ENCODE measurements at regions not wholly inside any gene's neighbourhood (a gene's known extent, or its start where the extent isn't known, plus 50 kb on each side); places are given as distances from the start of the nearest gene placed in this dataset.
"Not testable (repeated sequence)": the region's sequence is repeated elsewhere in the genome, so short reads cannot be mapped to it uniquely, and the experiment has no call there.

DNA sequence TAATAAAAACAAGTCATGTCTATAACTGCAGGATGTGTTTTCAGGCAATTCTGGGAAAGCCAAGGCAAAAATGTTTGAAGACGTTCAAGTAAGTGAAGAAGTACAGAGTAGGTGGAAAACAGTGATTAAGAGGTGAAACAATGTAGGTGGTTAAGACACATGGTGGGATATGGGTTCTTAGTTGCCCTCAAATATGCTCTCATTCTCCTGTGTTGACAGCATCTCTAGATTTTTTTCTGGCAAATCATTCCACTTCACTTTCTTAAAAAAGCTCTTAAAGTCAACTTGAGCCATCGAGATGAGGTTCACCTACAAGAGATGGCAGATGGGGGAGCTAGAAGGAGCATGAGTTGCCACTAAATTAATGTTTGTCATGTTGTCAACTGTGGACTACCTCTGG, 1041.0 kb upstream of the CNTN5 start:
- no peak for DNase-seq

GRCh38 chr11:97982512-97982911, 1038.2 kb upstream of the CNTN5 start:
- no peak for DNase-seq

GRCh38 chr11:97989121-97989520, 1031.6 kb upstream of the CNTN5 start:
- DNase-seq = no peak

- no peak for DNase-seq
Measured at GRCh38 chr11:97990162-97990920, 1030.4 kb upstream of the CNTN5 start.

DNA sequence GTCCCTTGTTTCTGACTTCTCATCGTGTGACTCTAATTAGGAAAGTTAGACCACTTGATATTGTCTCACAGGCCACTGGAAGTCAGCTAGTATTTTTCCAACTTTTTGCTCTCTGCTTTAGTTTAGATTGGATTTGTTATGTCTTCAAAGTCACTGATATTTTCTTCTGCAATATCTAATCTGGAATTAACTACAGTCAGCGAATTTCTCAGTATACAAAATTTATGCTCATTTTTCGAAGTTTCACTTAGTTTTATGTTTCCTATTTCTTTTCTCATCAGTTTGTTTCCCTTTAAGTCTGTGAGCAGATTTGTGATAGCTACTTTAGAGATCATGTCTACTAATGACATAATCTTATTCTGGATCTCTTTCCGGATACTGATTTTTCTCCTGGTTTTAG, 1027.2 kb upstream of the CNTN5 start:
- DNase-seq = no peak

DNA sequence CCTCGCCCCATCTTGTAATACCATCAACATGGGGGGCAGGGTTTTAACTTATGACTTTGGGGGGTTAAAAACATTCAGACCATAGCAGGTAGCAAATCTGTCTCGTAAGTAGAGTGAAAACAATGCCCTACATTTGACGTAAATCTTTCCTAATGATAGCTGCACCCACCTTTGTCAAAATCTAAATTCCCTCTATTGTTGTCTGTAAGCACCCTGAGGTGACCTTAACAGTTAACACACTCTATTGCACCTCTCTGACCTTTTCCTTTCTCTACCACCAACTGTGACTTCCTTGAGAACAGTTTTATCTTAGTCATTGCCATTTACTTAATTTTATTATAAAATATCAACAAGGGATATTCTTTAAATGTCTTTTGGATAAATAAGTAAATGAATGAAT, 1024.9 kb upstream of the CNTN5 start:
- DNase-seq = no peak

- no peak for DNase-seq
Measured at GRCh38 chr11:97996762-97997161, 1024.0 kb upstream of the CNTN5 start.

DNA sequence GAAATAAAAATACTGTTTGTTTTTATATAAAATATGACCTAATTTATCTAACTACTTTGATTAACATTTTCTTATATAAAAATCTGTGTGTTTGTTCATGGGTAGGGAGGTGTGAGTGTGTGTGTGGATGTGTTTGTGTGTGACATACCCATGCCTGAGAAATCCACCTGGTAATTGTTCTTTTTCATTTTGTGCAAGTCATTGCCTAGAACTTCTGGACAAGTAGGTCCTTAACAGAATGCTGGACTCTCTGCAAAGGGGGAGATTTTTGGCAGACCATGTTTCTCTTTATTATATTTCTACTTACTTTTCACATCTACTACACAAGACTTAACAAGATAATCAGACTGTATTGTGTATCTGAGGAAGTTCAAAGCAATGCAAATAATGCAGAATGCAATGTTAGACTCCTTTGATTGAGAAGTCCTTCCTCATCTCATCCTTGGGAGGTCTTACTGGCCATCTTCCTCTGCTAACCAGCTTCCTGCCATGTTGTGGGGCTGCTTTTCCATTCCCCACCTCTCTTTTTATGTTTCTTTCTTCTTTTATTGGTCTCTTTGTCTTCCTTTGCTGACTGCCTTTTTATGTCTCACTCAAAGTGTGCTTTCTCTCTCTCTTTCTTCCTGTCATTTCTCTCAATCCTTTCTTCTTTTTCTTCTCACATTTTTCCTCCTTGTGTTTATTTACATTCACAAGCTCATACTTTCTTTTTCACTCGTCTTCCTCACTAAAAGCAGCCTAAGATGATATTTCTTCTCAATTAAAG, 1017.0 kb upstream of the CNTN5 start:
- no peak for DNase-seq

GRCh38 chr11:98007072-98007471, 1013.7 kb upstream of the CNTN5 start:
- DNase-seq = no peak

DNA sequence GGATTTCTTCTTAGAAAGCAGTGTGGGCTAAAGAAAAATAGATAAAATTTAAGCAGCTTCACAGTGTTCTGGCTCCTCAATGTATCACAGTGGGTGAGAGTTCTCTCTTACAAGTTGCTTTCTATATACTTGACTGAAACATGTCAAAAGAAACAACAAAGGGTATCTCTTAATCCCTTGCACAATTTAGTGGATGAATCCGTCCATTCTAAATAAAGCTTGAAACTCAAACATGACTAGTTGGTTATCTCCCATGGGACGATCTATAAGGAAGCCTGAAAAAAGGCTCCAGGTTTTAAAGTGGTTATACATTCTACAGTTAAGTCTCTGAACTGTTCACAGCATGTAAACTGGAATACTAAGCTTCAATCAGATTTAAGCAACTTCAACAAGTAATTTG, 993.1 kb upstream of the CNTN5 start:
- DNase-seq = no peak

- DNase-seq = no peak
Measured at GRCh38 chr11:98029832-98030231, 990.9 kb upstream of the CNTN5 start.

DNA sequence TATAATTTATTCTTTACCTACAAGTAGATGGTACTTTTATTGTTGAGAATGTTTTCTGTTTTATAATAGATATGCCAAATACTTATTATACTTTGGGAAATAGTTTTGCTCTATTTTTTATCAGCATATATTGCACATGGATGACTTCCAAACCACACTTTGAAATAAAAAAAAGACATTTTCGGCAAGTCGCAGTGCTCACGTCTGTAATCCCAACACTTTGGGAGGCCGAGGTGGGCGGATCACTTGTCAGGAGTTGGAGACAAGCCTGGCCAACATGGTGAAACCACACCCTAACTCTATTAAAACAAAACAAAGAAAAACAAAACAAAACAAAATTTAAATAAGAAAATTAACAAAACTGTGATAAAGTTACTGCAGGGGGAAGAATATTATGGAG, 983.9 kb upstream of the CNTN5 start:
- DNase-seq = no peak

DNA sequence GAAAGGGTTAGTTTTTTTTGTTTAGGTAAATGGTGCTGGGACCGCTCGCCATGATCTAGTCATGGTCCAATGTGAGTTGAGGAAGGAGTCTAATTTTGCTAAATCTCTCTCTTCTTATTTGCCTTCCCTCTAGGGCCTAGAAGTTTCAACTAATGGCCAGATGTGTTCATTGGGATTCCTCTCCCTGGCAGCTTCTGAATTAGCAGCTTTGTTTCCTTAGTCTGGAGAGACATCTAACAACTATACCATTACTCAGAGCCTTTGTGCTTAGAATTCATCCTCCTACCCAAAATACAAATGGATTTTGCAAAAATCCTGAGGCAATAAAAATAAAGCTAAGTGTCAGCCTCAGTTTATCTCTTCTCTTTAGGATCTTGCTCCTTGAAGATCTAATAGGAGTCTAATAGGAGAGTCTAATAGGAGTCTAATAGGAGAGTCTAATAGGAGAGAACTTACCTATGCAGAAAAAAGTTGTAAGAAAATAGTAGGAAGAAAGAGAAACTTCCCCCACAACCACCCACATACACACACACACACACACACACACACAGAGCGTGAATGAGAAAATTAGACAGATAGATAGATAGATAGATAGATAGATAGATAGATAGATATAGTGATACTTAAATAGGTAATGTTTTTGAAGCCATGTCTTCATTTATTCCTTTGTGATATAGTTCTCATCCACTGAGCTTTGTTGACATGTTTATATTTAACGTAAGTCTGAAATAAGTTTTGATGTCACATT, 980.5 kb upstream of the CNTN5 start:
- DNase-seq = no peak

- no peak for DNase-seq
Measured at GRCh38 chr11:98047647-98048046, 973.1 kb upstream of the CNTN5 start.

DNA sequence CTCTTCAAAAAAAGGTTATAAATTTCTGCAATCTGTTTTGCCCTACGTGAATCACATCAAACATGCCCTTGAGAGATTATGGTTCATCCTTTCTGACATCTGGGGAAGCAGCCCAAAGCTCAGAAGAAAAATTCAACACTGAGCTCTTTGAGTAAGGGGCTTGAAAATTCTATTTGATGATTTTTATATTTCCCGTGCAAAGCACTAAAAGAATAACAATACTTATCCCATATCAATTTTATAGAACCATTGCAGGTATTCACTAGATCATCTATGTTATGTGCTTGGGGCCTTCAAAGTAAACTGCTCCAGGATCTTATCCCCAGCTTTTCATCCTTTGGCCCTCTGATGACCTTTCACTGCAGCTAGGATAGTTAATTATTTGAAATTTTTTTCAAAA, 966.9 kb upstream of the CNTN5 start:
- DNase-seq = no peak

DNA sequence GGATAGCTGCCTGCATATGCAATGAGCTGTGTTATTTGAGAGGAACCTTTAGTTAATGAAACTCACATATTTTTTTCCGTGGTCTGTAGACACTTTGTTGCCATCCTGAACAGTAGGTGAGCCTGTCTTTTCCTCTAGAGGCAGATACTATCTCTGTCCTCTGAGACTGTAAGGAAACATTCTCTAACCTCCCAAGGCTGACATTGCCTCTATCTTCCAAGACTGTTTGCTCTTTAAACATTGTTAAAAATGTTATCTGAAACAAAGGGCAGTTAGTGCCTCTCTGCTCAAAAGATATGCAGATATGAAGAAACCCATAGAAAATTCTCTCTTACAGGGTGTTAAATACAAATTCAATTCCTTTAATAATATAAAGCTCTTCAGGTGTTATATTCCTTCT, 963.8 kb upstream of the CNTN5 start:
- no peak for DNase-seq

GRCh38 chr11:98059488-98059887, 961.3 kb upstream of the CNTN5 start:
- no peak for DNase-seq

DNA sequence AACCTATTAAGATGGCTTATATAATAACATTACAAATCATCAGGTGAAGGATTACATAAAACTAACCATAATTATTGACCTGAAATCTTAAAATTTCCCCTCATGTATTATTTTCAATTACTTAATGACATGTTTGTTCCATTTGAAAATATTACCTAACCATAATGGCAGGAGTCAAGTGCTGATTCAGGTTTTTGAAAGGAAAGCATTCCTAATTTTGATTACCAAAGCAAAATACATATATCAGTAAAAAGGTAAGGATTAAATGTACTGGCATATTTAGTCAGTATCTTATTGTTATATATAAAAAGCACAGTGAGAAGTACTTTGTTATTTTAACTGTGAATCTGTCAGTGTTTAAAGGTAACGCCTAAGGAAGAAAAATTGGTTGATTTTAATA, 960.0 kb upstream of the CNTN5 start:
- no peak for DNase-seq

DNA sequence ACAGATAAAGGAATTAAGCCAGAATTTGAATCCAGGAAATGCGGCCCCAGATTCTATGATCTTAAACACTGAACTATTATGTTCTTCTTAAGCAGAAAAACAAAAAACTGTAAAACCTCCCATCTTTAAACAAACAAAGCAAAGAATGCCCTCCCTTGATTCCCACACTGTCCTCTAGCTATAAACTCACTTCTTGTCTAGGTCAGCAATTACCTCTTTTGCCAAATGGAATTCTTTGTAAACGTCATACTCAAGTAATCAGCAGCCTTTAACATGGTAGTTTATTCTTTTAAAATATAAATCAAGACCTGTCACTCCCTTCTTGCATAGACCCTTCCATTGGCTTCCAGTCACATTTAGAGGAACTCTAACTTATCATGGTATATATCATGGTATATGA, 958.9 kb upstream of the CNTN5 start:
- no peak for DNase-seq

GRCh38 chr11:98062714-98063113, 958.0 kb upstream of the CNTN5 start:
- DNase-seq = no peak

GRCh38 chr11:98068251-98068650, 952.5 kb upstream of the CNTN5 start:
- no peak for DNase-seq

DNA sequence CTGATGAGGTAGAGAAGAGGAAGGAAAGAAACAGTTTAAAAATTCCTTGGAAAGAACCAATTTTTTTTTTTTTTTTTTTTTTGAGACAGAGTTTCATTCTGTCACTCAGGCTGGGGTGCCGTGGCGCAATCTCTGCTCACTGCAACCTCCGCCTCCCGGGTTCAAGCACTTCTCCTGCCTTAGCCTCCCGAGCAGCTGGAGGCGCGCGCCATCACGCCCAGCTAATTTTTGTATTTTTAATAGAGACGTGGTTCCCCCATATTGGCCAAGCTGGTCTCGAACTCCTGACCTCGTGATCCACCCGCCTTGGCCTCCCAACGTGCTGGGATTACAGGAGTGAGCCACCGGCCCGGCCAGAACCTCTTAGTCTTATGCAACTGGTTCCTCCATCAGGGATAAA, 951.6 kb upstream of the CNTN5 start:
- DNase-seq = not testable (repeated sequence)

DNA sequence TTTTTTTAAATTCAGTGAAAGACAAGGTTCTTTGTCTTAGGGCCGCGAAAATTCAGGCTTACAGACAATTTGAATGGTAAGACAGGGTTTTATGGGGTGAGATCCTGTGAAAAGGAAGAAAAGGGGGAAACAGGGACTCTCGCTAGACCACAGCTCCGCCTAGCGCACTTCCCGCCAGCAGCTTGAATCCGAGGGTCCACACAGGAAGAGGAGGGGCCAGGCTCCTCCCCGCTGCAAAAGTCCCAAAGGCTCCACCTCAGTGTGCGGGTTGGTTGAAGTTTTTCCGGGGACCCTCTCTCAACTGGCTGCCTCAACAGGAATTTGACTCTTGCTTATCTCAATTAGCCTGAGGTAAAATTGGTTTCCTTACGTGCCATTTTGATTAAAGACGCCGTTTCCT, 950.9 kb upstream of the CNTN5 start:
- no peak for DNase-seq

Data from hippocampal formation (tissue), 2 donors.